NCI-H2081 (cell line): ENCODE measurements at regions not wholly inside any gene's neighbourhood (a gene's known extent, or its start where the extent isn't known, plus 50 kb on each side); places are given as distances from the start of the nearest gene placed in this dataset.

Experiments
- DNase-seq, 2 experiments: peaks; one replicate each; lab custom pipeline; 2025; lab: John Stamatoyannopoulos, UW

DNA sequence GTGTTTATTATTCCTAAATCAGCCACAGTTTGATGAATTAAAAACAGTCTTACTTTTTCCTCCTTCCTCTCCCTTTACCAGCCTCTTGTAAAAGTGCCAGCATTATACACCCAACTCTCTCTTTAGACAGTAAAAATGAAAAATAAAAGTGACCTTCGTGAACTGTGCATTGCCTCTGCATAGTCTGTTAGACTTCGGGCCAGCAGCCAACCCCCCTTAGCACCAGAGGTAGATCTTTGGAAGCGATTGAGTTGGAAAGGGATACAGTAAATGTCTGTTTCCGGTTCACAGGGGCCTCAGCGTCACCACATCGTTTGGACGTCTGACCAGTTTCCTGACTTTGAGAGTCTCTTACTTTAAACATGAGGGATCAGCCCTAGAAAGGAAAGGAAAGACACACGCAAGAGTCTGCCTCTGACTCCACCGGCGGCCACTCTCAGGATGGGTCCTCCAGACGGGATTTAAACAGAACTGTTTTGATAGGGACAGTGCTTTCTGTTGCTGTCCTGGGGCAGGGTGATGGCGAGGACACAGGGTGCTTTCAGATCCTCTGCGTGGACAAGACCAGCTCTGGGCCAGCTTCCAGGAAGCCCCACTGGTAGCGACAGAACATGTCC is 206.6 kb upstream of the PREP start:
- DNase-seq, result peak in 1 of 2 experiments; percentile 3

DNA sequence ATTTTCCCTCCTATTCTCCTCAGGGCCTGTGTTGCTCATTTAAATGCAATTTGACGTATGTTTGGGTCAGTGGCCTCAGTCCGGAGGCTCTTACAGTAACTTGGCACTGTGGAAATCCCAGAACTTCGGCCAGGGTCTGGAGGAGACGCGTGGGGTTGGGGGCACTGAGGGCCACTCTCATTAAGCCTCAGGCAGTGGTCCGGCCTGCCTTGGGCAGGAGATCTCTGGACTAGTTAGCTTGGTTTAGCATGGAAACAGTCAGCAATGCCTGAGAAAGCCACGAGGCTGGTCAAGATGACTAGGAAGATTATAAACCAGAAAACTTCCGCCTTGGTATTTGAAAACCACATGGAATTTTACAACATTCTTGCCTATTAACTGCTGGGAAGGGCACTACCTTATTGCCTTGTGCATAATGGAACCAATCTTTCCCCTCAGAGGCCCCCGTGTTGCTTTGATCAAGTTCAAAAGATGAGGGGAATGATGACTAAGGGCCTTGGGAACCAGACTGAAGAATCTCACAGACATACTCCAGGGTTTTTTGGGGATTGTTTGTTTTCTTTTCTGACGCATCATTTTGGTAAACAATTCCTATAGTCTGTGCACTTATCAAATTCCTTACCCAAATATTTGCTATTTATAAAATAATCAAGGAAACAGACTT is 206.0 kb upstream of the PREP start:
- DNase-seq, result no peak

DNA sequence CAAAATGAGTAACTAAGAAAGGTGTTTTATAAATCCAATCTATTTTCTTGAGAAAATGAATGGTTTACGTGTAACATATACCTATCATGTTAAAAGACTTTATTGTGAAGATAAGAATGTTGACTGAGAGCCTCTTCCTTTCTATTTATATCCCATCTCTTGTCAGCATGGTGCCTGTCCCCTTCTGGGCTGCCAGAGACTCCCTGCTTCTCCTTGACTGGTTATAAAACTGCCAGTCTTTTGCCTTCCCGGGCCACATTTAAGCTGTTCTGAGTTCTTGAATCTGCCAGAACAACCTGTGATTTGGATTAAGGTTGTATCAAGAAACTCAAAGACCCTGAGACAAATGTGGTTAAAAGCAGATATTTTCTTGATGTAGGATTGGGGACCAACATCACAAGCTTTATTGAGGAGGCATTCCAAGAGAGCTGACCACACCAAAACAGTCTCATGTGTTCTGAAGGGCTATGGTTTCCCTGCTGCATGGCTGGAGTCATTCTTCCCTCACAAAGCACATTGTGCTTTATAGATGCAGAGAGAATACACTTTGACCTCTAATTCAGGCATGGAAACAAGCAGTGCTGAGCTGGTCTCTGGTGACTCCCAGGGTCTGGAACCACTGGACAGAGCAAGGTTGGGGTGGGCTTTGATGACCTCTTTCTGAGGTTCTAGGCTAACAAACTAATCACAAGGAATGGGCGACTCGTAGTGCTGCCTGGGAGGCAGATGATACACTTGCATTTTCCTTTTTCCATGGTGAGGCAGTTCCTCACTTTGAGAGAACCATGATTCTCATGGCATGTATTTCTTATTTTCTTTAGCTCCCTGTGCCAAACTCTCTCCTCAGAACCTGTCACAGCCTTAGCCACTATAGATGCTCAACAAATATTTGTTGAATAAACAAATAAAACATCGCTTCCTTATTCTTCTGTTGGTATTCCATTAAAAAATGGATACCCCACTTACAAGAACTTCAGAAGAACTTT is 205.0 kb upstream of the PREP start:
- DNase-seq, result no peak

DNA sequence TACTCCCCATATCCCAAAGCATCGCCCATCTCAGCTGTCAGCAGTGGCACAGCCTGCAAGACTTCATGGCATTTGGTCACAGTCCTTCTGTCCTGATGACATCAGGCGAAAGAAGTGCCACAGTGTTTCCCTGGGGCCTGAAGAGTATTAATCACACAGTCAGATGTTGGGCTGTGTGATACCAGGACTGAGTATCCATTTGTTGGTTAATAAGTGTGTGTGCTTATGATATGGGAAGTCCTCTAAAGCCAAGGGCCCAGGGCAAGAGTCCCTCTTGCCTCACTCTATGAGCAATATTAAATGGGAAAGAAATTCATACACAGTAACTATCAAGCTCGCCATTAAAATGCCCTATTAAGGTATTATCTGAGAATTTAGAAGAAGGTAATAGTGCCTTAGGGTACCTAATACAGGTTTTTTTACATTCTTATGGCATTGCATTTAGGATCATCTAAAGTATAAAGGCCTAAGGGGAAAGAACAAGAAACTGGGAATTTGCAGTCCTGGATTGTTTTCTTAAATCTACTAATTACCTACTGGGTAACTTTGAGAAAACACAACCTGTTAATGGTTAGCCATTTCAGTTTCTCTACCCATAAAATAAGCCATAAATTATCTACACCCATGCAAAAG is 204.1 kb upstream of the PREP start:
- DNase-seq, result no peak

DNA sequence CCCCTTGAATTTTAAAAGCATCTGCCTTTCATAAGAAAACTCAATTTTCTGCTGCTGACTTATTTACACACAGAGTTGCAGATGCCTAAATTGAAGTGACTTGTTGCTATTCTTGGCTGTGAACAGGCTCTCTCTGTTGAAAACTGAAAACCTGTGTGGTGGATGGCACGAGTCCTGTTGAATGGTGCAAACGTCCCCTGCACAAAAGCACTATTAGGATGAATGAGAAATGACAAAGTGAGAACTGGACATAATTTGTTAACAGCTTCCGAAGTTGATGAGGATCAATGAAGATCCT is 201.7 kb upstream of the PREP start:
- DNase-seq, result no peak

DNA sequence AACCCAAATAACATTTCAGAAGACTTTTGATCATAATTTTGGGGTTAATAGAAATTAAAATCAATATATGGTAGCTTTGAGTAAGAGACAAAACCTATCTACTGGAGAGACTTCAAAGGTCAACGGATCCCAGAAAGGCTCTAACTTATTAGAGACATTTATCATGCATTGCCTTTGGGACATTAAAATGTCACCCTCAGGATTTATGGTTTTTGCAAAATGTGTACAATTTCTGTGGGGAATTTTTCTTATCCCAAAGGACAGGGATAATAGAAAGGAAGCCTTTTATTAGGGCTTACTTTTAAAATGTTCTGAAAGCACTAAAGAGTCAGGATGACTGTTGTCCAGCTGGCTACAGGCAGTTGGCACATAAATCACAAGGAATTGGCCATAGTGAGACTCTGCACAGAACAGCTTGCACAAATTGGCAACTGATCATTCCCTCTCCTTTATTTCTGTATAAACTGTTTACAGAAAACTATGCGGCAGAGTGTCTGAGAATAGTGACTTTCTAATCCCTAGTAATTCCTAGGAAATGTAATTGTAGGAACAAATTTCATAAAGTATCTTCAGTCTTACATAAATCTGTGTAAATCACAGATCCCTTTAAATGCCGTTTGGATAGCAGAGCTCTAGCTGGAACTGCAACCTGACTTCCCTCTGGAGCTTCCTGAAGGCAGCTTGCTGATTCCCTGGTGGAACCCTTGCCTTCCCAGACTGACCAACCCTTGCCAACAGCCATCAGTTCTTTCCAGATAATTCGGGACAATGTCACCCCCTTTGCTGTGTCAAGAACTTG is 201.1 kb upstream of the PREP start:
- no peak for DNase-seq

DNA sequence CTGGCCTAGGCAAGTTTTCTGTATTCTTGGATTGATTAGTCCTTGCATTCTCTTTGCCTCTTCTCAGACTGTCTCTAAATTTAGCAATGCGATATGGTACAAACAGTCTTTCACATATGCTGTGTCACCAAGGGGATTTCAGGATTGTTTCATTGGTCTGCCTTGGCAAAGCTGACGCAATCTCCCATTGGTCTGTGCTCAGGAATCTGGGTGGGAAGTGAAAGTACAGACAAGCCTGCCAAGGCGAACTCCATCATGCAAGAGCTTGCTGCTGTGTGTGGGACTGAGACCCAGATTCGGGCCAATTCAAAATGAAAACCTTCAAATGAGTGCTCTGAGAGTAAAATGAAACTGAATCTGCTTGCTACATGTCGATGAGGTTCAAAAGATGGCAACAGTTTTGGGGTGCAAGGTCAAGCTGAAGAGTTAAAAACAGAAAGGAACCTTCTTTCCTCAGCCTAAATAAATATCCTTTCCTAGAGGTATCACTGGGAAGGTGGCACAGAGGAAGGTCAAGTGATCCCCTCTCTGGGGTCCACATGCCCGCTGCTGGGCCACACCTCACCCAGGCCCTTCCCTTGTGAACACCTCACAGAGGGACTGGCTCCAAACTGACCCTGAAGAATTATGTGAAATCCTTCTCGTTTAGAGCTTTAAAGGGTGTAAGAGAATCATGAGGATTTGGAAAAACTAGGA is 198.8 kb upstream of the PREP start:
- no peak for DNase-seq

DNA sequence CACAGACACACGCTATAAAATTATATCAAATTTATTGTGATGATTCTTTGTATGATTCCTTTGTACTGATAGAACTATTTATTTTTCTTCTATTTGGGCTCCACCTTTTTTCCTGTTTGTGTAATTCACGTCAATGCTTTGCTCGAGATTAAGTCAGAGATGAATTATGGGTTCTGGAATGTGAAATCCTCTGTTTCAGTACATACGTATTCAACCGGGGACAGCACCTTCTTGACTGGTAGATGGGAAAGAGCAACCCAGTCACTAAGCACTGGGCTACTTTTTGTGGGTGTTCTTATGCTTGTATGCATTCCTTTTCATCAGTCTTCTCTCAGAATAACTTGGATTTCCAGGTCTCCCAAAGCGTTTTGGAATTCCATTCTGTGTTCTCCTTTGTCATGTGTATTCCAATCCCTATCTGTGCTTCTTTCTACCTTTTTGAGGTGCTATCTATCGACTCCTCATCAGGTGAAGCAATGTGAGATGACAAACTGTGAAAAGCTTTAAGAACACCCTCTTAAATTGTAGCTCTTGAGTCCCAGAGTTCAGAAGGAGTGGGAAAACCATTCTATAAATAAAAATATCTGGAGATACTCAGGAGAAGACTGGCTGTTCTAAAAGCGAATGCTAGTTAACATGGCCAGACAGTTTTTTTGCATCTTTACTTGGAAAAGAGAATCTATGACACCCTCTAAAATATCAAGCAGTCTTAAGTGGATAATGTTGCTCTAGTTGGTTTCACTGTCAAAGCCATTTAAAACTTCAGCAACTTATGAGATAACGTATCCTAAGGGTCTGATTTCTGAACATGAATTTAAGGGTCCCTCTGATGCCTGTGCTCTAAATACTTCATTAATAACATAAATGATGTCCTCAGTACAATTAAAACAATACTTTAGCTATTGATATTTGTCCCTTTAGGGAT is 197.7 kb upstream of the PREP start:
- DNase-seq, result no peak

DNA sequence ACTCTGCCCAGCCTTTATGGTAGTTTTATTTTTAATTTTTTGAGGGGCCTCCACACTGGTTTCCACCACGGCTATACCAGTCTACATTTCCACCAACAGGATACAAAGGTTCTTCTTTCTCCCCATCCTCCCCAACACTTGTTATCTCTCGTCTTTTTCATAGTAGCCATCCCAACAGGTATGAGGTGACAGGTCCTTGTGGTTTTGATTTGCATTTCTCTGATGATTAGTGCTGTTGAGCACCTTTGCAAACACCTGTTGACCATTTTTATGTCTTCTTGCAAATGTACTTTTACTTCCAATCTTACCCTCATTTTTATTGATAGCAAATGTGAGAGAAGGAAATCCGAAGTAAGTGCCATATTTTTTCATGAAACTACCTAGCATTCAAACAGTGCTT is 195.4 kb upstream of the PREP start:
- DNase-seq, result no peak

DNA sequence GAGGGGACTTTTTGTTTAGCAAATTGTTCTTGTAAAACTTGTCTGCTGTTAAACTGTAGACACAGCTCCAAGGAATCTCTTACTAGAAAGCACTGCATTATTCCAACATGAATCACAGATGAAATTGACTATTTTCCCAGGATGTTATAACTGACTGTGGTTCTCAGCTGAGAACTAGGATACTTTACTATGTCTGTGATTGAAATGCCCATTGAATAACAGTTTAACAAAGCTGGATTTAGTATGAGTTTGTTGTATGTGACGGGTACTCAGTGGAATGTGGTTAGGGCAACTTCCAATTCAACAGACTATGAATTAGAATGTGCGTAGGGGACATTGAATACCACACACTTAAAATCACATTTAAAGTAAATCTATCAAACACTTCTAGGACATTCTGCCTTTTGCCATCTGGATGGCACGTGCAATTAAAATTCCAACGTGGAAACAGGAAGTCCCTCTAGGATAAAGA is 193.4 kb upstream of the PREP start:
- no peak for DNase-seq

DNA sequence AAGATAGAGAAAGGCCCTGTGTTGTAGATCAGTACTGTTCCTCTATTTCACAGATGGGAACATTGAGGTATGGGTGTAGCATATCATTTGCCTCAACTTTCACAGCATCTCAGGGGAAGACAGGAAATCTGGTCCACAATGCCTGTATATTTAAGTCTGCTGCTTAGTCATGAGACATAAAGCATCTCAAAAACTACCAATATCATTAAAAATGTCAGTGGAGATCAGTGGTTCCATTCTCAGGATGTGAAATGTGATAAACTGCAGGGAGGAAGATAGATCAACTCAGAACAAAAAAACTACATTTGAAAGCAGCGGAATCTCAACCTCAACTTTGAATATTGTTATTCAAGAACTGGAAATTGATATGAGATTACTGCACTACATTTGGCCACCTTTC is 192.9 kb upstream of the PREP start:
- no peak for DNase-seq

DNA sequence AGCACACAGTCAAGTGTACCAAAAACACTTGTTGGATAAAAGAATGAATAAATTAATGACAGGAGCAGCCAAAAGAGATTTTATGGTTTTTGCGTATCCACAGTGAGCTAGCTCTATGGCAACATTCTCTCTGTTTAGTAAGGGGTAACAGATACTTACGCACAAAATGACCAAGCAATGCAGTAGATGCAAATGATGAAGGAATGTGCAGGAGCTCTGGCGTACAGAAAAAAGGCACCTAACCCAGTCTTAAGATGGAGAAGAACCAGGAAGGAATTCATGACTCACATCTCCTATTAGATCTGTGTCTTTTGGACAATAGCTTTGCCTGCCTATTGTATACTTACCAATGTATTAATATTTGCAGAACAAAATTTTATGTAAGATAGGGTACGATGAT is 191.9 kb upstream of the PREP start:
- DNase-seq, result no peak

DNA sequence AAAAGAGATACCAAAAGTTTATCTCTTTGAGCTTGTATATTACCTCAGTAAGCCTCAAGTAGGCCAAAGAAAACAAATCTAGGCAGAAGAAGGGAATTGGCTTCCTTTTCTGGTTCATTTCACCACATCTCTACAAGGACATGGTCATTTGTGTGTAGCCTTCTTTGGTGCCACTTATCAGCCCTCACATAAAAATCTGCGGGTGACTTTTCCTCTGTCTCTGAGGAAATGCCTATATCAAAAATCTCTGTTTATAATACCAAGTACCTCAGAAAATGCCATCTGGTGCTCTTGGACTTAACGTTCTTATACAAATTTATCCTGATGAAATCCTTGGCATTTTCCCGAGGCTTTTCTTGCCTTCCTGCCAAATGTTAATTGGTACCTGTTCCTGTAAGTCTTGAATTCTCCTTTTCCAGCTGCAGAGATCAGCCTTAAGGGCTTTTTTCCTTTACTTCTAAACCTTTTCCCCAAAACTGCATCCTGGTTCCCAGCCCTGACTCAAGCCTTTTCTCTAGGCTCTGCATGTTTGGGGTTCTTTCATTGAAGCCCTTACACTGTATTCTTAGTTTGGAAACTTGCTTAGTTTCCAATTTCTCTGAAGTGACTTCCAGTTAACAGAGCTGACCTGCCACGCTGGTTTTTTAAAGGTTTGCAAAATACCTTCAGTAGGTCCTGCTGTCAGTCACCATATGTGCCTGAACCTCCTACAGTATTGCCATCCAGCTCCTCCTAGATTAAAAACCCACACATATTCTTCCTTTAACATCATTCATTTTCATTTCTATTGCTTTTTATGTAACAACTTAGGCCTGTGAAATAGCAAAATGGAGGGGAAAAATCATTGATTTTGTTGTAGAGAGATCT is 191.2 kb upstream of the PREP start:
- DNase-seq, result no peak

DNA sequence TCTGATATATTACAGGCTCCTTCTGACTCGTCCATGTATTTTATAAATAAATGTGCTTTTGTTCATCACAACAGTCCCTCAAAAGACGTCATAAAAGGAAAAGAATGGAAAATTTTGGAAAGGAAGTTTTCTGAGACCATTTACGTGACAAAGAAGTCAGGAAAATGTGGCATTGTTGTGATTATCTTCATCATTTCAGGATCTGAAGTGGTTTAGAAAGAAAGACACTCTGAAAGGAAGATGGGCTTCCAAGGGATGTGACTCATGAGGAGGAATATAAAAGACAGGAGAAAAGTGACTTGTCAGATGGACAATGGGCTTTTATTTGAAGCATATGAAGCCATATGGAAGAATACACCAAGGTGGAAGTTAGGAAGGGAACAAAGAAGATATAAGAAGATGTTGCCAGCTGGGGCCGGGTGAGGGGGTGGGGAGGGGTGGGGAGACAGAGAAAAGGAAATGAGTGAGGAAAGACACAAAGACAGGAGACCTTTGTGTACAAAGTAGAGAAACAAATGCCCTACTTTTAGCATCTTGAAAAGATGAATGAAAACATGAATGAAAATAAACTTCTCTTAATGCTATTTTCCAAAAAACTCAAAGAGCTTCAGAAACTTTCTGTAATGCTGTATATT is 190.3 kb upstream of the PREP start:
- no peak for DNase-seq

DNA sequence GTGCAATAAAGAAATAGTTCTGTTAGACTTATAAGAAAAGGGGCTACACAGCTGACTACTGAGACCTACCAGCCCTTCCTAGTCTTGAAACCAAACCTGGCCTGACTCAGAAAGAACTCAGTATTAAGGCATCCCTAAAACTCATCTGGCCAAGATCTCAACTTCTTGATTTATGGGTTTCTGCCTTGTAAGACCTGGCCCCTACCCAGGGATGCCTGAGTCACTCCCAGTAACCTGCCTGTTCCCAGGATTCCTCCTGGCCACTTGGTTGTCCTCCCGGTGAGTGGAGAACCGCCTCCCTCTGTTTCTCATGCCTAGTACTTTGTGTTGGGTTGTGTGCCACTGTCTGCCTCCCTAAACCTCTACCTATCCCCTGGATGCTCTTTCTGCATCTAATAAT is 189.4 kb upstream of the PREP start:
- no peak for DNase-seq

DNA sequence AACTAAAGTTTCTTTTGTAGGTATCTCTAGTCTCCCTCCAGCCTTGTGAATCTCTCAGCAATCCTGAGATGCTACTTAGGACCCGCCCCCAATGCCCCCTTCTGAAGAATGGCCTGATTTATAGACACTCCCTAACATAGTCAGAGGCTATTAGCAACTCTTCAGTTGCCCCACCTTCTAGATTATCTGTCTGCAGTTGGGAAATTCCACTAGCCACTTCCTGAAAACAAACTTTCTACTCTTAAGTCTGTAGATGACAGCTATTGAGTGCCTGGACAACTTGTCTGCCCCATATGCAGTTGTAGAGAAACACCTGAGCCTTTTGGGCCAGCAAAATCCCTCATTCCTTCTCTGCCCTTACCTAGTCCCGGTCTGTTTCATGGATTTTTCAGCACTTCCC is 188.2 kb upstream of the PREP start:
- no peak for DNase-seq

DNA sequence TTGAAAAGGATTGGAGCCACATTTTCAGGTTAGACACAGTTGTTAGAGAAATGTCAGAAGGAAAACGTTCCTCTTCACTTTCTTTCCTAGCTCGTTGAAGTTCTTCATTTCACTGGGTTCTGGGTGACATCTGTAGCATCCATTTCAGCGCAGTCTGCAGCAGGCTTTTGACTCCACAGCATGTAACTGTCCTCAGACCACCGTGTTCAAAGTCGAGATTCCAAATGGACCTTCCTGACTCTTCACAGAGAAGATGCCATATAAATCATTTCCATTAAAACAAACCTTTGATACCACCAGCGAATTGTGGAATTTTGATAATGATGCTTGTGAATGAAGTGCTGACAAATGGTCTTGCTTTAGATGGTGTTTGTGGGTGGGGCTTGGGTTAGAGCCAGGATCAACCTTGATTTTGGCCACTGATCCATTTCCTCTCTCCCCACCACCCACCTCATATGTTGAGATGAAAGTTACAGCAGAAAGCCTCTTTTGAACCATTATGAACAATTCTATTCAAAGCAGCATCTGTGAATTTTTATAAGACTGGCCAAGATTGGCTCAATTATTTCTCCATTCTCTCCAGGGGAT is 185.3 kb upstream of the PREP start:
- DNase-seq, result no peak
